LNCAP (cell line): ENCODE measurements at regions not wholly inside any gene's neighbourhood (a gene's known extent, or its start where the extent isn't known, plus 50 kb on each side); places are given as distances from the start of the nearest gene placed in this dataset.

Experiments used
- CTCF ChIP-seq: fragments of 450-650 bp; IDR thresholded peaks from 2 replicates; pipeline ENCODE4 v1.5.1; 2017; ENCODE audit warnings: mild to moderate bottlenecking

GRCh38 chr4:187908079-187908561 lies 87.5 kb upstream of the ZFP42 start:
- TF ChIP-seq CTCF, result no peak

GRCh38 chr4:187908731-187909130 lies 86.8 kb upstream of the ZFP42 start:
- no peak for TF ChIP-seq CTCF

- TF ChIP-seq CTCF, result no peak
Observed at GRCh38 chr4:187910741-187911140, 84.8 kb upstream of the ZFP42 start.

GRCh38 chr4:187919966-187920365 lies 75.6 kb upstream of the ZFP42 start:
- TF ChIP-seq CTCF, result no peak

GRCh38 chr4:187921946-187922623 lies 73.5 kb upstream of the ZFP42 start:
- TF ChIP-seq CTCF, result no peak

- no peak for TF ChIP-seq CTCF
Observed at GRCh38 chr4:187929024-187929423, 66.5 kb upstream of the ZFP42 start.

- no peak for TF ChIP-seq CTCF
Observed at GRCh38 chr4:187934766-187935165, 60.8 kb upstream of the ZFP42 start.

- TF ChIP-seq CTCF, result no peak
Observed at GRCh38 chr4:187937557-187937956, 58.0 kb upstream of the ZFP42 start.
